ENCODE measurements at regions not wholly inside any gene's neighbourhood (a gene's known extent, or its start where the extent isn't known, plus 50 kb on each side); places are given as distances from the start of the nearest gene placed in this dataset.
"Not testable (repeated sequence)": the region's sequence is repeated elsewhere in the genome, so short reads cannot be mapped to it uniquely, and the experiment has no call there.

DNA sequence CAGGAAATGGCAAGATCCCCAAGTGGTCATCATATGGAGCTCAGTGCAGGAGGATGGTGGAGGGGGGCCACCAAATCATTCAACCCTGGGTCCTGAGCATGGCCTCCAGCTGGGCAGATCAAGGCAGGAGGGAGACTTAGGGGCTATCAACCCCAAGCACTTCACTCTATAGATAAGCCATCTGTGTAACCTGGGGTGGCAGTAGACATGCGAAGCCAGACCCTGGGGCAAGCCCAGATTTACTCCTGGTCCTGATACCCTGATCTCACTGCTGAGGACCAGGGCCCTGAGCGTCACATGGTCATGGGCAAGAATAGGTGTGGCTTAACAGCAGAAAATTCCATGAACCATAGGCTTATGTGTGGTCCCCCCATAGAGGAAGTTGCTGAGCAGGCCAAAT is 173.0 kb upstream of the ADCY1 start:
- in situ Hi-C loops (cut with MboI; ENCODE audit: low sequenced_read_pairs), result no loop called here

DNA sequence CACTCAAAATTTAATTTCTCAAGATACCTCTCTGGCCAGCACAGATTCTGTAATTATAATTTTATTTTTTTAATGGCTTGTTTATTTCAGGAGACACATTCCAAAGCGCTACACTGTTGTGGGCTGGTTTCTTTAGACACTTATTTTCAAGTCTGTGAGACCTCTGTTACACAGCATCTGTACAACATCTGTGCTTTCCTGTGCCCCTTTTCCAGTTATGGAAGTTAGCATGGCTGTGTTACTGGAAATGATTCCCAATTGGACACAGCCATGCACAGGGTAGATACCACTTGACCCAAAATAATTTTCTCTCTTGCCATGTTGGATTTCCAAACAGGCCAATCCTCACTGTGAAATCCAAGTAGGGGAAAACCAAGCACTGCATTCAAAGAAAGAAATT is 172.3 kb upstream of the ADCY1 start:
- in situ Hi-C loops (cut with MboI; ENCODE audit: low sequenced_read_pairs), result no loop called here

DNA sequence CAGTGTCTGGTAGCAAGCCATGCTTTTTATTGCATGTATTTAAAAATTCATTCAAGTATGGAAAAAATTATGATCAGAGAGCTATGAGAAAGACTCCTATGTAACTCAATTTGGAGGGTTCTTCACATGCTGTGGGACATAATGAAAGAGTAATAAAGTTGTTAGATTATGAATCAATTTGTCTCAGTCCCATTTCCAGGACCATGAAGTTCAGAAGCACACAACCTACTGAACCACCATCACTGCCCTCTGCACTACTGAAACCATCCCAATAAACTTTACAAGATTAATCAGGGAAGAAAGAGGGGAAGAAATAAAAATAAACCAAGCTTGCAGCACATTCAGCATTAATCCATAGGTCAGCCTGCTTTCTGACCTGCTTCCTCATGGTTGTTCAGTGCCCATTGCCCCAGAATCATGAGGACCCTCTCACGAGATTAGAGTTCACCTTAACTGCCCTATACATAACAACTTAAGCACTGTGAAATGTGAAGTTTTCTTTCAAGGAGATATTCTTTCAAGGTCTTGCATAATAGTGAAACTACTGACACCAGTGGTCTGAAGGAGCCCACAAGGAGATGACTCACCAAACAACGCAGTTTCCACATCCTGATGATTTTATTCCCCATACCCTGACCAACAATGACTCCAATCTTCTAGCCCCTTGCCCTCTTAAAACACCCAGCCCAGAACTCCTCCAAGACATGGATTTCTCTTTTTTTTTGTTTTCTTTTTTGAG is 171.5 kb upstream of the ADCY1 start:
- in situ Hi-C loops (cut with MboI; ENCODE audit: low sequenced_read_pairs), result no loop called here

- in situ Hi-C loops (cut with MboI; ENCODE audit: low sequenced_read_pairs), result no loop called here
These were observed 169.5 kb upstream of the ADCY1 start for GRCh38 chr7:45404622-45405021.

DNA sequence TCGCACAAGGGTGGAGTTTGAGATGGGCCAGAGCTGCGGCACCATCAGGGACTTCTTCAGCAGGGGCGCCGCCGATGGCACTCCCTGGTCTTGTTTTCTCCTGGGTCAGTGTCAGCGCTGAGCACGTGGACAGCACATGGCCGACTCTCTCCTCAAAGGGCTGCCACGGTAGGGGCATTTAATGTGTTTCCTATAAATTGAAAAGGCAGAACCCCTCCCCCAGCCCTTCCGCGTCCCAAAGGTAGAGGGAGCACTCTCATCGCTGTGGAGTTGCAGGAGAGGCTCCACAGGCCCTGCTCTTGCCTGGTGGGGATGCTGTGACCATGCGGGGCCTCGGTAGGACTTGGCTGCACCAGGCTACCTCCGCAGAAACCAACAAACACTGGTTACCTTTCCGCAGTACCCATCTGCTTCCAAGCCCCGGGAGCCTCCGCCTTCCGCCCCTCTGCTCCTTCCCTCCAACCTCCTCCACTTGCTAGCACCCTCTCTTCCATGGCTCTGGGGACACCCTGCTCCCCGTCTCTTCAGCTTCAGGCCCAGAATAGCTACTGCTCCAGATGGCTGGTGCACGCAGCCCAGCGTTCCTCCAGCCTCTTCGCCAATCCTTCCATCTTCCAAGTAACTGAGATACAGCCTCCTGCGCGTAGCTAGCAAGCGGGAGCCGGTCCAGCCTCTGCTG is 166.3 kb upstream of the ADCY1 start:
- in situ Hi-C loops (cut with MboI; ENCODE audit: low sequenced_read_pairs), result no loop called here

DNA sequence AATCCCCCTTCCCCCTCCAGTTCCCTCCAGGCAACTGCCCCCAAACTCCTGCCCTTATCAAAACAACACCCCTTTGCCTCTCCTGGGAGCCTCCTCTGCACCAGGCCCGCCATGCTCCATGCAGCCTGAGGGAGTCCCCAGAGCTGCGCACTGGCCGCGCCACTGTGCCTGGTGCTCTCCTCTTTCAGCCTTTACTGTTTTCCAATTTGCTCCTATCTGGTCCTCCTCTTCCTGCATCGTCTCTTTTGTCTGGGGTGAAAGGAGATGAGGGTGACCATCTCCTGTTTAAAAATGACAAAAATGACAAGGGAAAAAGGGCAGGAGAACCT is 165.8 kb upstream of the ADCY1 start:
- in situ Hi-C loops (cut with MboI; ENCODE audit: low sequenced_read_pairs), result no loop called here

- in situ Hi-C loops (cut with MboI; ENCODE audit: low sequenced_read_pairs), result no loop called here
These were observed 163.3 kb upstream of the ADCY1 start for GRCh38 chr7:45410893-45411292.

DNA sequence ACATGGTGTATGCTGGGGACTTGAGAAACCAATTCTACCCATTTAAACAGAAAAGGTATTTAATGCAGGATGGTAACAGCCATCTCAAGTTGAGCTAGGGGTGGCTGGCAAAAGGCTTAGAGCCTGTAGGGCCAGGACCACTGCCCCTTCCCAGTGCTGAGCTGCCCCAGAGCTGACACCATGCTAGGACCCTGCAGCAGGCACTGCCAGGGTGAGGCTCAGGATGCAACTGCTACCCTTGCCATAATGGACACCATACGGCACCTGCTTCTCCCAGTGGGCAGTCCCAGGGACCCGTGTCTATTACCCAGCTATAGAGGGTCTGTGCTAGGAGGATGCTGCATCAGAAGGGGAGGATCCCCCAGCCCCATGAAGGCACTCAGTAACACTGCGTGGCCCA is 160.7 kb upstream of the ADCY1 start:
- in situ Hi-C loops (cut with MboI; ENCODE audit: low sequenced_read_pairs), result no loop called here

GRCh38 chr7:45414226-45414625 is 159.9 kb upstream of the ADCY1 start:
- in situ Hi-C loops (cut with MboI; ENCODE audit: low sequenced_read_pairs), result no loop called here

GRCh38 chr7:45415265-45415664 is 158.9 kb upstream of the ADCY1 start:
- in situ Hi-C loops (cut with MboI; ENCODE audit: low sequenced_read_pairs), result no loop called here

DNA sequence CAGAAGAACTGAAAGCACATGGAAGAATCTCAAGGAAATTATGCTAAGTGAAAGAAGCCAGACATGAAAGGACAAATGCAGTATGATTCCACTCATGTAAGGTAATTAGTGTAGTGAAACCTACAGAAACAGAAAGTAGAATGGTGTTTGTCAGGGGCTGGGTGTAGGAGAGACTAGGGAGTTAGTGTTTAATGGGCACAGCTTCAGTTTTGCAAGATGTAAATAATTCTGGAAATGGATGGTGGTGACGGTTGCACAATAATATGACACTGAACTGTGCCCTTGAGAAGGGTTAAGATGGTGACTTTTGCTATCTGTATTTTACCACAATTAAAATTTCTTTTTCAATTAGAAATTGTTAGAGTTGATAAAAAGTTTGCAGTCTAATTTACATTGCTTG is 157.3 kb upstream of the ADCY1 start:
- in situ Hi-C loops (cut with MboI; ENCODE audit: low sequenced_read_pairs), result no loop called here

- in situ Hi-C loops (cut with MboI; ENCODE audit: low sequenced_read_pairs), result no loop called here
These were observed 156.9 kb upstream of the ADCY1 start for GRCh38 chr7:45417268-45417667.

DNA sequence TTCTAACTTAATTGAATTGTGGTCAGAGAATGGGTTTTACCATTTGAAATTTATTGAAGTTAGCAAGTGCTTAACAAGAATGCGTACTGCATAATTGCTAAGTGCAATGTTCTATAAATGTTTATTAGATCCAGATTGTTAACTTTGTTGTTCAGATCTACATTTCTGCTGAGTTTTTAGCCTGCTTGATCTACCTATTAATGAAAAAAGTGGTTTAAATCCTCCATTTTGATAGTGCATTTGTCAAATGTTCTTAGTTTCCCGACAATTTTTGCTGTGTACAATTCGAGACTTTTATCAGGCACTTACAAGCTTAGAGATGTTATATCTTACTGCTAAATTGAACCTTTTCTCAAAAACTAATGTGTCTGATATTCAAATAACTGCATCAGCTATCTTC is 156.4 kb upstream of the ADCY1 start:
- in situ Hi-C loops (cut with MboI; ENCODE audit: low sequenced_read_pairs), result no loop called here

DNA sequence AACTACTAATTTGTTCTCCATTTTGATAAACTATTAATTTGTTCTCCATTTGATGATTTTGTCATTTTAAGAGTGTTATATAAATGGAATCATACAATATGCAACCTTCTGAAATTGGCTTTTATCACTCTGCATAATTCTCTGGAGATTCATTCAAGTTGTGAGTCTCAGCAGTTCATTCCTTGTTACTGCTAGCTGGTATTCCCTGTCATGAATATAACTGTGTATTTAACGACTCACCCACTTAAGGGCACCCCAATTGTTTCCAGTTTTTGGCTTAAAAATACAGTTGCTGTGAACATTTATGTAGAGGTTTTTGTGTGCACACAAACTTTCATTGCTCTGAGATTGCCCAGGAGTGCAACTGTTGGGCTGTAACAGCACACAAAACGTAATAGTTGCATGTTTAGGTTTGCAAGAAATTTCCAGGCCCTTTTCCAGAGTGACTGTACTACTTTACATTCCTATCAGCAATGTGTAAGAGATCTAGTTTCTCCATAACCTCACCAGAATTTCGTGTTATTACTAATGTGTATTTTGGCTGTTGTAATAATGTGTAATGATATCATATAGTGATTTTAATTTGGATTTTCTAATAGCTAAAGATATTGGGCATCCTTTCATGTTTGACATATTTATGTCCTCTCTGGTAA is 153.2 kb upstream of the ADCY1 start:
- in situ Hi-C loops (cut with MboI; ENCODE audit: low sequenced_read_pairs), result no loop called here

GRCh38 chr7:45421806-45422205 is 152.4 kb upstream of the ADCY1 start:
- in situ Hi-C loops (cut with MboI; ENCODE audit: low sequenced_read_pairs), result no loop called here

DNA sequence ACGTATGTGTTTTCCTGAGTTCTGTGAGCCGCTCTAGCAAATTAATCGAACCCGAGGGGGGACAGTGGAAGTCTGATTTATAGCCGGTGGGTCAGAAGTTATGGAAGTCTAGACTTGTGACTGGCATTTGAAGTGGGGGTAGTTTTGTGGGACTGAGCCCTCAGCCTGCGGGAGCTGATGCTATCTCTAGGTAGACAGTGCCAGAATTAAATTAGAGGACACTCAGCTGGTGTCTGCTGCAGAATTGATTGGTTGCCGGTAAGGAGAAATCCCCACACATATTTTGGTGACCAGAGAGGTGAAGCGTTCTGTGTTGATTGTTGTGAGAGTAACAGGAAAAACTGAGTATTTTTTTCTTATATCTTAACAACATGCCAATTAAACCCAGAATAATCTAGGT is 143.8 kb upstream of the ADCY1 start:
- in situ Hi-C loops (cut with MboI; ENCODE audit: low sequenced_read_pairs), result no loop called here

DNA sequence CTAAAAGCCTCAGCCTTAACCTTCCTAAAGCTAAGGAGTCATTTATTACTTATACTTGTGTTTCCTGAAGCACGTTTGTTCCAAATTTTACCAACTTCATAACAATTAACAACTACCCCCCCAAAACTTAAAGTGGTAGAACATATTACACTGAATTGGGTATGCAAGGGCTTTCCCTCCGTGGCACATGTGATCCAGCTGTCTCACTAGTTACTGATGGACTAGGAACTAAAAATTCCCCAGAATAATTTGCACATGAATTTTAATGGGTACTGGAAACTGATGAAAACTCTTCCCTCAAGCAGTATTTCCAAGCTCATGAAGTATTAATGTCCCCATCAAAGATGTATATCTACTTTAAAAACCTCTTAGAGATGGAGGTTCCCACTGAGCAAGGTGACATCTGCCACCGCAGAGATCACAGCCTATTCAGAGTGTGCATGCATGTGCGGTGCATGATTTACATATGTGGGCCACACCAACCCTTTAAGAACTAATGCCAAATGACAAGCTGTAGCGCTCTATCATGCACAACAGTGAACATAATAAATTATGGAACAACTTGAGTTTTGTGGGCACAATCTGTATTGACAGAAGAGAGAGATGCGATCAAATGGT is 139.9 kb upstream of the ADCY1 start:
- in situ Hi-C loops (cut with MboI; ENCODE audit: low sequenced_read_pairs), result no loop called here

- in situ Hi-C loops (cut with MboI; ENCODE audit: low sequenced_read_pairs), result no loop called here
These were observed 139.0 kb upstream of the ADCY1 start for GRCh38 chr7:45435131-45435530.

GRCh38 chr7:45435846-45436245 is 138.3 kb upstream of the ADCY1 start:
- in situ Hi-C loops (cut with MboI; ENCODE audit: low sequenced_read_pairs), result no loop called here

DNA sequence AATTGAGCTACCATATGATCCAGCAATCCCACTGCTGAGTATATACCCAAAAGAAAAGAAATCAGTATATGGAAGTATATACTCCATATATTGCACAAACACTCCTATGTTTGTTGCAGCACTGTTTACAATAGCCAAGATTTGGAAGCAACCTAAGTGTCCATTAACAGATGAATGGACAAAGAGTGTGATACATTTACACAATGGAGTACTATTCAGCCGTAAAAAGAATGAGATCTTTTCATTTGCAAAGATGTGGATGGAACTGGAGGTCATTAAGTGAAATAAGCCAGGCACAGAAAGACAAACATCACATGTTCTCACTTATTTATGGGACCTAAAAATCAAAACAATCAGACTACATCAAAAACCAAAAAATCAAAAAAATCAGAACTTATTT is 133.4 kb upstream of the ADCY1 start:
- in situ Hi-C loops (cut with MboI; ENCODE audit: low sequenced_read_pairs), result not testable (repeated sequence)

DNA sequence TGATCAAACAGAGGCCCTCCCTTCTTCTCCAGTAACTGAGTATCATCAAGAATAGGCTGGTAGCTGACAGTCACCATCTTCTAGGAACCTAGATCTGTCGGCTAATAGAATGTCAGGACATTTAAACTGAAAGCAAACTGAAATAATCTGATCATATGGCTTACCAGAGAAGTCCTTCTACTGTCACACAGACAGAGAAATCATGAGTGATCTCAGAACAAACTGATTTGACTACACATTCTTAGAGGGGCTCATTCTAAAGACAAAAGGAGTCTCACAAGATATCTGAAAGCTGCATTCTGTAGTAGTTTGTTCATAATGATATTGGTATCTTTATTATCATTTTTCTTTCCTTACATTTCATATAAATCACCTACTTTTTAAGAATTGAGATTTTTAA is 130.9 kb upstream of the ADCY1 start:
- in situ Hi-C loops (cut with MboI; ENCODE audit: low sequenced_read_pairs), result no loop called here

Data from HL-60/S4 treated with phorbol 12-myristate 13-acetate at 8.2 ng/mL for 4 days and 3 days (cell line).